ENCODE measurements at regions not wholly inside any gene's neighbourhood (a gene's known extent, or its start where the extent isn't known, plus 50 kb on each side); places are given as distances from the start of the nearest gene placed in this dataset.

DNA sequence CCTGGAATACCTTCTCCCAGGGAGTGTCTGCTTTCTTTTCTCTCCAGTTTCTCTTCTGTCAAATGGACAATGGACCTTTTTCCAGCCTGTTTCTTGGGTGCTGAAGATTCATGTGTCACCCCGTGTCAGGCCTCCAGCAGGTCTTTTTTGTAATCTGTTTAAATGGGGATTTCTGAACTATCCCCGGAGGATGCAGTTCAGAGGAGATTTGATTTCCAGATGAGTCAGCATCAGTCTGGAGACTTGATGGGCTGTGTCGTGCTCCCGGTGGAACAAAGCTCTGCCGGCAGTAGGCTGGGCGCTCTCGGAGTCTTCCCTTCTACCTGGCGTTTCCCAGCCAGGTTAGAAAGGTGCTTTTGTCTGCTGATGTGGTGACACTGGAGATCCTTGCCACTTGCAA lies 440.6 kb downstream of the HS3ST3B1 start:
- Histone ChIP-seq H3K27ac (peak overlapping the region; percentile 1), H3K4me3 (ENCODE audit: low read depth, low read length) (no peak overlapping the region), H3K27me3 (replicated peaks) (no peaks in the 10 kb centered on the region), H3K36me3 (replicated peaks) (no peaks in the 10 kb centered on the region)
- in situ Hi-C loops (cut with HindIII; ENCODE audit: low pct_ligation_motif_present, low sequenced_read_pairs): no loop called here
- DNase-seq: peak; percentile 64
- TF ChIP-seq, protein P1, sequence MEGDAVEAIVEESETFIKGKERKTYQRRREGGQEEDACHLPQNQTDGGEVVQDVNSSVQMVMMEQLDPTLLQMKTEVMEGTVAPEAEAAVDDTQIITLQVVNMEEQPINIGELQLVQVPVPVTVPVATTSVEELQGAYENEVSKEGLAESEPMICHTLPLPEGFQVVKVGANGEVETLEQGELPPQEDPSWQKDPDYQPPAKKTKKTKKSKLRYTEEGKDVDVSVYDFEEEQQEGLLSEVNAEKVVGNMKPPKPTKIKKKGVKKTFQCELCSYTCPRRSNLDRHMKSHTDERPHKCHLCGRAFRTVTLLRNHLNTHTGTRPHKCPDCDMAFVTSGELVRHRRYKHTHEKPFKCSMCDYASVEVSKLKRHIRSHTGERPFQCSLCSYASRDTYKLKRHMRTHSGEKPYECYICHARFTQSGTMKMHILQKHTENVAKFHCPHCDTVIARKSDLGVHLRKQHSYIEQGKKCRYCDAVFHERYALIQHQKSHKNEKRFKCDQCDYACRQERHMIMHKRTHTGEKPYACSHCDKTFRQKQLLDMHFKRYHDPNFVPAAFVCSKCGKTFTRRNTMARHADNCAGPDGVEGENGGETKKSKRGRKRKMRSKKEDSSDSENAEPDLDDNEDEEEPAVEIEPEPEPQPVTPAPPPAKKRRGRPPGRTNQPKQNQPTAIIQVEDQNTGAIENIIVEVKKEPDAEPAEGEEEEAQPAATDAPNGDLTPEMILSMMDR (IDR thresholded peaks at IDR 0.05; ENCODE audit: low read depth, low read length, missing control alignments): no peak

DNA sequence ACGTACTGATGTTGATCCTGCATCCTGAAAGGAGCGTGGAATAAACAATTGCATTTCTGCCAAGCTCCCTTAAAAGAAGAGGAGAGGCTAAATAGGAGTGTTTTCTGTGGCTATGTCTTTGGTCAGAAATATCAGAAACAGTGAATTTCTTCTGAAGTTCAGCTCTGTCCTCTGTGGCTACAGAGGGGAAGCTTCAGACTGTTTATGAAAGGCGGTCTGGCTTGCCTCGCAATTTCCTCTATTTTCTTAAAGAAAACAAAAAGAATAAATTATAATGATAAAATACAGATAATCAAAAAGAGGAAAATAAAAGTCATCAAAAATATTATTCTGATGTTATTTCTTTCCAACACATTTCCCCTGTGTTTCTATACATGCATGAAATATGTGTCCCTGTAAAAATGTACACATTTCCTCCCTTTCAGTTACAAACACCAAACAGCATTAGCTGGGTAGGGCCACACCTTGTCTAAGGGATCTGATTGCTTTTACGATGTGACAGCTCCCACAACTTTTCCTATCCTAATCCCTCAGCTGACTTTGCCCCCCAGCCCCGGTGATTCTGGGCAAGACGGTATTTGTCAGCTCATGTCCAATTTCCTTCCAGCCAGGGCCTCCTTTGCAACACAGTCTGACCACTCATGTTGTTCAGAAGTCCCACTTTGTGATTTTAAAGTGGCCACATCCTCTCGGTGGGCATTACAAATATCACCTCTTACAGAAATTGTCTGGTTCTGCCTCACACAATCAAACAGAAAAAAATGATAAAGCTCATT lies 439.0 kb downstream of the HS3ST3B1 start:
- H3K36me3 ChIP-seq (replicated peaks): no peaks in the 10 kb centered on the region
- TF ChIP-seq, protein P1 (IDR thresholded peaks at IDR 0.05; ENCODE audit: low read depth, low read length, missing control alignments): no peak
- peak overlapping the region; percentile 5 for H3K27ac ChIP-seq
- no peak overlapping the region for H3K4me3 ChIP-seq (ENCODE audit: low read depth, low read length)
- in situ Hi-C loops (cut with HindIII; ENCODE audit: low pct_ligation_motif_present, low sequenced_read_pairs): no loop called here
- DNase-seq: no peak
- H3K27me3 ChIP-seq (replicated peaks): no peaks in the 10 kb centered on the region

DNA sequence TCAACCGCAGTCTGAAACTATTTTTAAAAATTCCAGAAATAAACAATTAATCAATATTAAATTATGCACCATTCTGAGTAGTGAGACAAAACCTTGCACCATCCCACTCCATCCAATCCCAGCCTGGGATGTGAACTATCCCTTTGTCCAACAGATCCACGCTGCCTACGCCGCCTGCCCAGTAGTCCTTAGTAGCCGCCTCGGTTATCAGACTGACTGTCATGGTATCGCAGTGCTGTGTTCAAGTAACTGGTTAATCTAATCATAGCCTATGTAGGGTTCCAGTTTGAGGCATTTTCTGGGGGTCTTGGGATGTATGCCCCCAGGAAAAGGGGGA lies 437.7 kb downstream of the HS3ST3B1 start:
- in situ Hi-C loops (cut with HindIII; ENCODE audit: low pct_ligation_motif_present, low sequenced_read_pairs): no loop called here
- Histone ChIP-seq H3K27ac (peak overlapping the region; percentile 71), H3K4me3 (ENCODE audit: low read depth, low read length) (no peak overlapping the region), H3K36me3 (replicated peaks) (no peaks in the 10 kb centered on the region), H3K27me3 (replicated peaks) (no peaks in the 10 kb centered on the region)
- TF ChIP-seq, protein P1 (IDR thresholded peaks at IDR 0.05; ENCODE audit: low read depth, low read length, missing control alignments): no peak
- DNase-seq: no peak

DNA sequence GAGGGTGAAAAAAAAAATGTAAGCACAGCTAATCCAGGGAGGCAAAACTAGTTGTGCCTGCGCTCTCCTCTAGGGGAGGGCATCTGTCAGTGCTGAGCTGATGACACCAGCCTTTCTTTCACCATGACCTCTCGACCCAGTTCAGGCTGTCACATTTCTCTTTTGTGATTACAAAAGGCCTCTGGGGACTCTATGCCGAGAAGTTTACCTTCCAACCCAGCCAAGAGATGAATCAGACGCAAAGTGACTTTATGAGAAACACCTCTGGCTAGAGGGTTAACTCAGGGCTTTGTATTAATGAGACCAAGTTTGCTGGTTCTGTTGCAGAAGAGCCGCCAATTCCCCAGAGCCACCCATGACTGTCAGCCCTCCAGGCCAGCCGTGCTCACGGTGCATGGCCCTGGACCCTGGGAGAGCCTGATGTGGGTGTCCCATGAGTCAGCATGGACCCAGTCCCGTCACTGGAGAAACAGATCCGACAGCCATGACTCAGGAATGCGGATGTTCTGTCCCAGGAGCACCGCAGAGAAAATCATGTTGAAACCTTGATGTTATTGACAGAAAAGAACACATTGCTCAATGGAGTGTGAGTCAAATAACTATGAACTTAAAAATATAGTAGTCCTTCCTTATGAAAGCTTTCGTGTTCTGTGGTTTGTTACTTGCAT lies 437.2 kb downstream of the HS3ST3B1 start:
- in situ Hi-C loops (cut with HindIII; ENCODE audit: low pct_ligation_motif_present, low sequenced_read_pairs): no loop called here
- H3K27me3 ChIP-seq (replicated peaks): no peaks in the 10 kb centered on the region
- TF ChIP-seq, protein P1 (IDR thresholded peaks at IDR 0.05; ENCODE audit: low read depth, low read length, missing control alignments): peak; percentile 62
- no peaks in the 10 kb centered on the region for H3K36me3 ChIP-seq (replicated peaks)
- H3K27ac ChIP-seq: peak overlapping the region; percentile 89
- DNase-seq: peak; percentile 99
- no peak overlapping the region for H3K4me3 ChIP-seq (ENCODE audit: low read depth, low read length)

DNA sequence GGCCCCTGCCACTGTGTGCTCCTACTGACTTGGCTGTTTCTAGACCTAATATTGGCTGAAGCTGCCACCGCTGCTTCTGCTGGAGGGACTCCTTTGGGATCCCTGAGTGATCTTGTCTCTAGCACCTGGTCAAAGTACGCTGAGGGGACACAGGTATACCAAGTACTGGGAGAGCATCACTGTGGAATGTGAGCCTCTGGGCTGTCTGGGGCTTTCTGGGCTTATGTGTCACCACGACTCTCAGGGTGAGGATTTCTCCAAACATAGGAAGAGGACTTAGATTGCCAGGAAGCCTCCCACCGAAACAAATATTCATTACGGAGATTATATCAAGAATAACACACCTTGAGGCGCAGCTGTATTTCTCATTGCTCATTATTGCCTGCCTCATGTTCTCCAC lies 435.8 kb downstream of the HS3ST3B1 start:
- no peaks in the 10 kb centered on the region for H3K27me3 ChIP-seq (replicated peaks)
- TF ChIP-seq, protein P1 (IDR thresholded peaks at IDR 0.05; ENCODE audit: low read depth, low read length, missing control alignments): no peak
- H3K4me3 ChIP-seq (ENCODE audit: low read depth, low read length): no peak overlapping the region
- in situ Hi-C loops (cut with HindIII; ENCODE audit: low pct_ligation_motif_present, low sequenced_read_pairs): no loop called here
- DNase-seq: no peak
- no peak overlapping the region for H3K27ac ChIP-seq
- H3K36me3 ChIP-seq (replicated peaks): no peaks in the 10 kb centered on the region
